ENCODE measurements at regions not wholly inside any gene's neighbourhood (a gene's known extent, or its start where the extent isn't known, plus 50 kb on each side); places are given as distances from the start of the nearest gene placed in this dataset.

GRCh38 chr5:88393716-88394535 lies 125.3 kb upstream of the TMEM161B start:
- Histone ChIP-seq H3K4me1 (replicated peaks in 1 of 4; ENCODE audit: control insufficient read depth in 3 of 4, insufficient read depth in 4 of 4, low read length in 3 of 4) (peaks cover 9 to 43% (median 32%) of the 10 kb centered on the region in 4 experiments), H3K14ac (ENCODE audit: insufficient read length) (no peak overlapping the region), H3K23me2 (ENCODE audit: low read depth, low read length) (no peaks in the 10 kb centered on the region; the same call in 1 of the 2 replicates), H3K56ac (replicated peaks; ENCODE audit: insufficient read length, low read depth, low read length) (no peak overlapping the region), H2AFZ (ENCODE audit: low read length) (no peak overlapping the region), H4K91ac (replicated peaks; ENCODE audit: insufficient read length, low read length) (no peak overlapping the region), H3K79me2 (ENCODE audit: control insufficient read depth in 1 of 2, insufficient read depth in 2 of 2, low read length in 2 of 2) (no peaks in the 10 kb centered on the region), H2BK20ac (ENCODE audit: low read length) (0 out of 2 replicates have a peak overlapping the region, but pooled peaks have one; percentile 55), H3K36me3 (ENCODE audit: control insufficient read depth in 2 of 4, insufficient read depth in 4 of 4, low read length in 3 of 4) (no peaks in the 10 kb centered on the region), H3K4me2 (ENCODE audit: insufficient read depth in 1 of 2, low read depth in 2 of 2, low read length in 2 of 2) (peak overlapping the region in 1 of 2 experiments; percentile 61; a peak in 1 of 4 replicates), H3K4me3 (ENCODE audit: extremely low read depth in 1 of 4, insufficient read depth in 2 of 4, low read depth in 3 of 4, low read length in 4 of 4) (no peak overlapping the region), H3K18ac (ENCODE audit: extremely low read depth, low read length) (no peak overlapping the region; the same call in 1 of the 2 replicates), H4K20me1 (replicated peaks in 1 of 2; ENCODE audit: control insufficient read depth in 1 of 2, insufficient read depth in 2 of 2, low read length in 2 of 2) (no peaks in the 10 kb centered on the region), H2AK5ac (ENCODE audit: low read depth, low read length) (no peak overlapping the region), H3K27me3 (replicated peaks in 1 of 4; ENCODE audit: control insufficient read depth in 3 of 4, extremely low read depth in 1 of 4, insufficient read depth in 3 of 4, low read length in 3 of 4) (no peaks in the 10 kb centered on the region; a peak in 1 of 7 replicates), H4K5ac (ENCODE audit: insufficient read length, low read depth, low read length) (no peak overlapping the region), H2BK12ac (ENCODE audit: low read depth, low read length) (peak overlapping the region; percentile 69; the same call in 1 of the 2 replicates), H3K4ac (replicated peaks; ENCODE audit: insufficient read length, low read depth, low read length) (no peak overlapping the region), H3K27ac (ENCODE audit: low read depth, low read length) (no peak overlapping the region), H2BK120ac (replicated peaks; ENCODE audit: low read depth, low read length) (peak overlapping the region; percentile 18), H4K8ac (ENCODE audit: extremely low read depth, insufficient read depth, low read length) (no peak overlapping the region), H3K9me3 (ENCODE audit: insufficient read depth in 2 of 2, low read depth in 1 of 2, low read length in 1 of 2) (no peaks in the 10 kb centered on the region), H2BK5ac (ENCODE audit: low read depth, low read length) (no peak overlapping the region), H3K79me1 (ENCODE audit: low read depth, low read length) (no peaks in the 10 kb centered on the region), H3K23ac (ENCODE audit: insufficient read length) (no peak overlapping the region), H3K9ac (replicated peaks in 1 of 4; ENCODE audit: extremely low read depth in 1 of 4, low read depth in 3 of 4, low read length in 3 of 4) (no peak overlapping the region), H2BK15ac (ENCODE audit: low read length) (no peak overlapping the region)
- WGBS, 2 experiments (ENCODE audit: extremely low coverage in 1 of 2, insufficient coverage in 1 of 2, insufficient read length in 1 of 2, insufficient replicate concordance in 2 of 2, low coverage in 1 of 2, low lambda C conversion rate in 2 of 2, missing lambda C conversion rate in 1 of 2) = 82% methylated on average over 7 of the region's 7 CpGs; no CpG with 5 or more reads in 1 of the 2 experiments
- DNase-seq (ENCODE audit: low read depth in 1 of 2, low spot score in 2 of 2) = no peak
- ChIA-PET CTCF (ENCODE audit: partially characterized antibody) (interaction anchor here (0.7 kb wide), 1 partner anchor 7 kb away, joined by 3 read pairs; no protein-coding TSS in a partner anchor), POLR2A (ENCODE audit: partially characterized antibody) (no interaction called here)
- no peak for FAIRE-seq
- TF ChIP-seq YY1 (IDR thresholded peaks at IDR 0.05; ENCODE audit: low read depth, low read length) = peak; percentile 67; the same call in 1 of the 2 replicates
